ENCODE measurements at regions not wholly inside any gene's neighbourhood (a gene's known extent, or its start where the extent isn't known, plus 50 kb on each side); places are given as distances from the start of the nearest gene placed in this dataset.
"Not testable (repeated sequence)": the region's sequence is repeated elsewhere in the genome, so short reads cannot be mapped to it uniquely, and the experiment has no call there.

DNA sequence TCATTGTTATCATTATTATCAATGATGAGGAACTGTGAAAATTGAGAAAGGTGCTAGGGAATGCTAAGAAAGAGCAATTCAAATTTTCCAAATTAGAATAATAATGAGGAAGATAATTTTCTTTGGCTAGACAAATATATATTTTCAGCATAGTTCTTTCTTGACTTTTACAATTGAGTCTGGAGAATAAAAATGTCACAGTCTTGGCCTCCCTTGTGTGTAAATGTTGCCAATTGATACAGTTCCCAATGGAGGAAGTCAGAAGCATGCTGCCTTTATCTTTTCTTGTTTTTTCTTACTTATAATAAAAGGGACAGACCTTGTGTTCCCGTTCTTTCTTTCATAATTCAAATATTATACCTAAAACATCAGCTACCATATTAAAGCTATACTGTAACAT, 774.4 kb downstream of the SI start:
- Mint-ChIP-seq H3K36me3 (ENCODE audit: insufficient read depth, unreplicated experiment) (no peaks in the 10 kb centered on the region), H3K27me3 (ENCODE audit: unreplicated experiment) (no peaks in the 10 kb centered on the region), H3K9me3 (ENCODE audit: low read depth, unreplicated experiment) (peaks cover 2% of the 10 kb centered on the region), H3K27ac (ENCODE audit: unreplicated experiment) (no peak overlapping the region), H3K4me3 (ENCODE audit: low read depth, unreplicated experiment) (no peak overlapping the region), H3K4me1 (ENCODE audit: low read depth, unreplicated experiment) (no peaks in the 10 kb centered on the region)
- BruUV-seq (replicated peaks): no TSS peak
- CTCF ChIA-PET: no interaction called here
- no peak for TF ChIP-seq CTCF (IDR thresholded peaks at IDR 0.05; ENCODE audit: unreplicated experiment)
- intact Hi-C loops (cut with micrococcal nuclease; ENCODE audit: unreplicated experiment): no loop called here
- DNase-seq: no peak

GRCh38 chr3:164302622-164303021, 775.7 kb downstream of the SI start:
- no peaks in the 10 kb centered on the region for H3K27me3 Mint-ChIP-seq (ENCODE audit: unreplicated experiment)
- H3K27ac Mint-ChIP-seq (ENCODE audit: unreplicated experiment): no peak overlapping the region
- intact Hi-C loops (cut with micrococcal nuclease; ENCODE audit: unreplicated experiment): no loop called here
- no TSS peak for BruUV-seq (replicated peaks)
- H3K36me3 Mint-ChIP-seq (ENCODE audit: insufficient read depth, unreplicated experiment): no peaks in the 10 kb centered on the region
- no peaks in the 10 kb centered on the region for H3K9me3 Mint-ChIP-seq (ENCODE audit: low read depth, unreplicated experiment)
- no peak for TF ChIP-seq CTCF (IDR thresholded peaks at IDR 0.05; ENCODE audit: unreplicated experiment)
- CTCF ChIA-PET: no interaction called here
- no peak for DNase-seq
- no peak overlapping the region for H3K4me3 Mint-ChIP-seq (ENCODE audit: low read depth, unreplicated experiment)
- no peaks in the 10 kb centered on the region for H3K4me1 Mint-ChIP-seq (ENCODE audit: low read depth, unreplicated experiment)

DNA sequence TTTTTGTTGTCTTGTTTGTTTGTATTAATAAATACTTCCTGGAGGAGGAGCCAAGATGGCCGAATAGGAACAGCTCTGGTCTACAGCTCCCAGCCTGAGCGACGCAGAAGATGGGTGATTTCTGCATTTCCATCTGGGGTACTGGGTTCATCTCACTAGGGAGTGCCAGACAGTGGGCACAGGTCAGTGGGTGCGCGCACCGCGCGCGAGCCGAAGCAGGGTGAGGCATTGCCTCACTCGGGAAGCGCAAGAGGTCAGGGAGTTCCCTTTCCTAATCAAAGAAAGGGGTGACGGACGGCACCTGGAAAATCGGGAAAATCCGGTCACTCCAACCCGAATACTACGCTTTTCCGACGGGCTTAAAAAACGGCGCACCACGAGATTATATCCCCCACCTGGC, 786.8 kb downstream of the SI start:
- H3K27me3 Mint-ChIP-seq (ENCODE audit: unreplicated experiment); BruUV-seq (replicated peaks); DNase-seq; H3K4me1 Mint-ChIP-seq (ENCODE audit: low read depth, unreplicated experiment); H3K27ac Mint-ChIP-seq (ENCODE audit: unreplicated experiment); intact Hi-C loops (cut with micrococcal nuclease; ENCODE audit: unreplicated experiment); H3K9me3 Mint-ChIP-seq (ENCODE audit: low read depth, unreplicated experiment); CTCF ChIA-PET; H3K4me3 Mint-ChIP-seq (ENCODE audit: low read depth, unreplicated experiment); H3K36me3 Mint-ChIP-seq (ENCODE audit: insufficient read depth, unreplicated experiment): not testable (repeated sequence)

DNA sequence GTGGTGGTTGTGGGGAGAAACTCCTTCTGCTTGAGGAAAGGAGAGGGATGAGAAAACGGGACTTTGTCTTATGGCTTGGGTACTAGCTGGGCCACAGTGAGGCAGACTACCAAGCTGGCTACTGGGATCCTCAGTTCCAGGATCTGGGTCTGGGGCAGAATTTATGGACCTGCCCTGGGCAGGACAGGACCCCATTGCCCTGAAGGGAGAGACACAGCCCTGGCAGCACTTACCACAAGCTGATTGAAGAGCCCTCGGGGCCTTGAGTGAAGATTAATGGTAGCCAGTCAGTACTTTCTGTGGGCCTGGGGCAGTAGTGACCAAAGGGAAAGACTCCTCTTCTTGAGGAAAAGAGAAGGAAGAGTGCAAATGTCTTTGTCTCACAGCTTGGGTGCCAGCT, 799.7 kb downstream of the SI start:
- no peak for TF ChIP-seq CTCF (IDR thresholded peaks at IDR 0.05; ENCODE audit: unreplicated experiment)
- no peak overlapping the region for H3K4me3 Mint-ChIP-seq (ENCODE audit: low read depth, unreplicated experiment)
- no TSS peak for BruUV-seq (replicated peaks)
- DNase-seq: no peak
- intact Hi-C loops (cut with micrococcal nuclease; ENCODE audit: unreplicated experiment): no loop called here
- H3K4me1 Mint-ChIP-seq (ENCODE audit: low read depth, unreplicated experiment): no peaks in the 10 kb centered on the region
- no peaks in the 10 kb centered on the region for H3K27me3 Mint-ChIP-seq (ENCODE audit: unreplicated experiment)
- no peaks in the 10 kb centered on the region for H3K36me3 Mint-ChIP-seq (ENCODE audit: insufficient read depth, unreplicated experiment)
- CTCF ChIA-PET: no interaction called here
- peaks cover 14% of the 10 kb centered on the region for H3K9me3 Mint-ChIP-seq (ENCODE audit: low read depth, unreplicated experiment)
- H3K27ac Mint-ChIP-seq (ENCODE audit: unreplicated experiment): no peak overlapping the region

- no peak overlapping the region for H3K4me3 Mint-ChIP-seq (ENCODE audit: low read depth, unreplicated experiment)
- CTCF ChIA-PET: no interaction called here
- DNase-seq: no peak
- no peaks in the 10 kb centered on the region for H3K27me3 Mint-ChIP-seq (ENCODE audit: unreplicated experiment)
- H3K36me3 Mint-ChIP-seq (ENCODE audit: insufficient read depth, unreplicated experiment): no peaks in the 10 kb centered on the region
- BruUV-seq (replicated peaks): no TSS peak
- H3K4me1 Mint-ChIP-seq (ENCODE audit: low read depth, unreplicated experiment): peaks cover 18% of the 10 kb centered on the region
- no peak overlapping the region for H3K27ac Mint-ChIP-seq (ENCODE audit: unreplicated experiment)
- peaks cover 2% of the 10 kb centered on the region for H3K9me3 Mint-ChIP-seq (ENCODE audit: low read depth, unreplicated experiment)
- intact Hi-C loops (cut with micrococcal nuclease; ENCODE audit: unreplicated experiment): no loop called here
- TF ChIP-seq CTCF (IDR thresholded peaks at IDR 0.05; ENCODE audit: unreplicated experiment): no peak
Measured at GRCh38 chr3:164267053-164267452, 811.2 kb downstream of the SI start.

Data from Calu3 (cell line).